Endothelial cell of umbilical vein (primary cell): ENCODE measurements at regions not wholly inside any gene's neighbourhood (a gene's known extent, or its start where the extent isn't known, plus 50 kb on each side); places are given as distances from the start of the nearest gene placed in this dataset.

ENCODE experiments used
- BruUV-seq: library from RNA; stranded (reverse); fragments of 400-500 nt; replicated peaks from 2 replicates; lab custom pipeline; 2021; lab: Mats Ljungman, UMichigan
- CTCF ChIA-PET: fragments of 300-600, 350-600 bp; sonication (Branson Sonifier 250); formaldehyde crosslinking; loops from one replicate; lab custom pipeline; 2021; ENCODE audit warnings: antibody characterized with exemption, inconsistent platforms; lab: Charles Lee
- POLR2A ChIA-PET: fragments of 300-600, 350-600 bp; sonication (Branson Sonifier 250); formaldehyde crosslinking; loops from one replicate; lab custom pipeline; 2021; ENCODE audit warnings: antibody characterized with exemption, inconsistent platforms; lab: Charles Lee
- DNase-seq: peaks from one replicate; pipeline ENCODE4 v3.0.0-alpha.2; 2011; ENCODE audit warnings: low read depth, low spot score
- FAIRE-seq: peaks from 2 replicates; lab custom pipeline; 2011; peaks lifted over from hg19 to GRCh38; lab: Jason Lieb, UNC
- H2AFZ ChIP-seq: 2 replicates; pipeline ENCODE4 v1.6.0; 2012; ENCODE audit warnings: low read depth, low read length, control low read depth, inconsistent platforms
- H3K27ac ChIP-seq: 2 replicates; pipeline ENCODE4 v1.5.1; 2011; ENCODE audit warnings: low read depth, mild to moderate bottlenecking, control low read depth, low read length, moderate library complexity; ENCODE audit not compliant: insufficient read depth
- H3K27me3 ChIP-seq, 2 experiments: 2 replicates each; pipeline versions ENCODE4 v1.6.0 to v1.6.1; 2011; ENCODE audit warnings: low read length in 2 of 2, mixed read lengths in 1 of 2; ENCODE audit not compliant: control insufficient read depth in 2 of 2, insufficient read depth in 2 of 2
- H3K36me3 ChIP-seq, 2 experiments: 2 replicates in 1 of 2; 3 replicates in 1 of 2; pipeline ENCODE4 v1.5.1; 2011; ENCODE audit warnings: low read length in 2 of 2, mild to moderate bottlenecking in 1 of 2, moderate library complexity in 1 of 2; ENCODE audit not compliant: control insufficient read depth in 2 of 2, insufficient read depth in 2 of 2; ENCODE audit errors: extremely low read depth in 1 of 2
- H3K4me1 ChIP-seq: 3 replicates; pipeline ENCODE4 v1.5.1; 2011; ENCODE audit warnings: mild to moderate bottlenecking, low read length; ENCODE audit not compliant: control insufficient read depth, insufficient read depth; ENCODE audit errors: extremely low read depth
- H3K4me2 ChIP-seq: 2 replicates; pipeline ENCODE4 v1.6.1; 2011; ENCODE audit warnings: low read length, control low read depth, mixed read lengths; ENCODE audit not compliant: insufficient read depth
- H3K4me3 ChIP-seq, 3 experiments: fragments of 200-600 bp in 1 of 3; sonication (generic), shearing (Covaris generic) in 1 of 3; replicated peaks in 1 of 3; 2 replicates each; pipeline ENCODE4 v1.5.1; 2011 to 2016; ENCODE audit warnings: control low read depth in 3 of 3, low read length in 3 of 3, mild to moderate bottlenecking in 2 of 3, inconsistent platforms in 1 of 3, low read depth in 1 of 3, moderate library complexity in 1 of 3; ENCODE audit not compliant: insufficient read depth in 1 of 3
- H3K79me2 ChIP-seq: 2 replicates; pipeline ENCODE4 v1.6.0; 2012; ENCODE audit warnings: low read length, inconsistent platforms; ENCODE audit not compliant: control insufficient read depth, insufficient read depth
- H3K9ac ChIP-seq: replicated peaks from 2 replicates; pipeline ENCODE3; 2011; ENCODE audit warnings: low read length, control low read depth; ENCODE audit not compliant: insufficient read depth; ENCODE audit errors: extremely low read depth
- H3K9me1 ChIP-seq: replicated peaks from 3 replicates; pipeline ENCODE4 v1.6.0; 2011; ENCODE audit warnings: mild to moderate bottlenecking, low read length; ENCODE audit not compliant: control insufficient read depth, insufficient read depth; ENCODE audit errors: extremely low read depth
- H3K9me3 ChIP-seq: replicated peaks from 2 replicates; pipeline ENCODE4 v1.5.1; 2012; ENCODE audit warnings: low read length, inconsistent platforms; ENCODE audit not compliant: control insufficient read depth, insufficient read depth
- H4K20me1 ChIP-seq: replicated peaks from 2 replicates; pipeline ENCODE3; 2011; ENCODE audit warnings: mild to moderate bottlenecking, low read length; ENCODE audit not compliant: control insufficient read depth, insufficient read depth; ENCODE audit errors: extremely low read depth
- EZH2 ChIP-seq: IDR thresholded peaks from 2 replicates; pipeline ENCODE4 v1.6.1; 2012; ENCODE audit warnings: borderline replicate concordance, low read depth, mild to moderate bottlenecking, moderate library complexity, low read length, inconsistent platforms; ENCODE audit not compliant: severe bottlenecking
- FOS ChIP-seq: IDR thresholded peaks from 2 replicates; pipeline ENCODE4 v1.6.1; 2011; ENCODE audit warnings: mild to moderate bottlenecking, low read length, moderate library complexity, borderline replicate concordance; ENCODE audit not compliant: insufficient read depth
- GATA2 ChIP-seq: IDR thresholded peaks from 2 replicates; pipeline ENCODE4 v1.7.0; 2011; ENCODE audit warnings: low read depth, mild to moderate bottlenecking, moderate library complexity, mixed read lengths, low read length; ENCODE audit not compliant: insufficient read length, insufficient read depth
- JUN ChIP-seq: IDR thresholded peaks from 2 replicates; pipeline ENCODE4 v1.6.1; 2011; ENCODE audit warnings: borderline replicate concordance, low read depth; ENCODE audit not compliant: insufficient read length, insufficient read depth
- MAX ChIP-seq: IDR thresholded peaks from 2 replicates; pipeline ENCODE4 v1.6.1; 2011; ENCODE audit not compliant: insufficient read depth, insufficient read length
- MYC ChIP-seq: IDR thresholded peaks from one replicate; pipeline ENCODE4 v1.6.1; 2011; ENCODE audit warnings: mild to moderate bottlenecking, low read depth, low read length
- POLR2A ChIP-seq: IDR thresholded peaks from 2 replicates; pipeline ENCODE4 v1.6.1; 2012; ENCODE audit warnings: low read depth, mild to moderate bottlenecking, control low read depth, low read length
- POLR2AphosphoS5 ChIP-seq: IDR thresholded peaks from 2 replicates; pipeline ENCODE4 v1.6.1; 2012; ENCODE audit warnings: low read depth, mild to moderate bottlenecking, control low read depth, low read length, moderate library complexity; ENCODE audit not compliant: insufficient read depth
- dilution Hi-C: fragments of 300-500 bp; cut with MboI; formaldehyde crosslinking; loops from one replicate; pipeline ENCODE4 v1.15.0; 2019; ENCODE audit warnings: low sequenced_read_pairs; ENCODE audit not compliant: extremely low pct_ligation_motif_present
- intact Hi-C: fragments of 100-400 bp; cut with micrococcal nuclease; formaldehyde crosslinking; loops from one replicate; pipeline ENCODE4 v1.10.0; 2022
- TF ChIP-seq, protein P1 (sequence below), 2 donors: IDR thresholded peaks; 1 replicate in 1 of 2; 2 replicates in 1 of 2; pipeline ENCODE4 v1.5.1; 2011; ENCODE audit warnings: low read length in 2 of 2, mild to moderate bottlenecking in 2 of 2, moderate library complexity in 2 of 2, control low read depth in 1 of 2, inconsistent platforms in 1 of 2, low read depth in 1 of 2; ENCODE audit not compliant: insufficient read depth in 1 of 2; ENCODE audit errors: extremely low read depth in 1 of 2

DNA sequence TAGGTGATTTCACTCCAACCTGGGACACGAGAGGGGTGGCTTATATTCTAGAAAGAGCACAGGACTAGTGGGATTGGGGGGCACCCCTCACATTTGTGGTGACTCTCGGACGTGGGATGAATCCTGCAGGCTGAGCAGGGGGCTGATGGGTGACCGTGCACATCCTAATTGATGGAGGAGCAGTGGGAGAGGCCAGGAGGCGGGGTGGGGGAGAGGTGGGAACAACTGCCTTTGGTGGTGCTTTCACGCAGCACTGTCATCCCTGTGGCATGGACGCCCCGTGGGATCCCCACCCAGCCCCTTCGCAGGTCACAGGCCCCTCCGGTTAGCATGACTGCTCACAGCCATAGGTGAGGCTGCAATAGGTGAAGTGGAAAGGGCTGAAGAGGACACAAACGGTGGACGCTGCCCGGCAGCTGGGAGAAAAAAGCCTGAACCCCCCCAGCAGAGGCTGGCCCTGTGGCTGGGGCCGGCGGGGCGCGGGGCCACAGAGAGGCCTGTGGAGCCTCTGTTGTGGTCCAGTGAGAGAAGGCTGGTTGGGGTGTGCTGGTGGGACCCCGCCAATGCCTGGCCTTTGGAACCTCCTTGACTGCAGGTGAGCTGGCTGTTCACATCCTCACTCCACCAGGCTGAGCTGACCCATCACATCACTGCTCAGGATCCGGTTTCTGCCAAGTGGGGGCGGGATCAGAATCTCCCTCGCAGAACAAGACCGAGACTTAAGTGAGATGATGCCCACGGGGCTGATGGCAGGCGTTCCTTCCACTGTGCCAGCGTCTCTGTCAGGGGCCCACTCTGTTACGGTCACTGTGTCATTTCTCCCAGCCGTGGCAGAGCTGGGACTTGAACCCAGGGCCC, 325.4 kb downstream of the TEX29 start:
- peaks cover 2% of the 10 kb centered on the region for H3K9me3 ChIP-seq
- H3K9me1 ChIP-seq = no peaks in the 10 kb centered on the region
- H3K4me1 ChIP-seq = no peaks in the 10 kb centered on the region
- no TSS peak for BruUV-seq
- intact Hi-C loops (no loop called here), dilution Hi-C loops (no loop called here)
- H3K27me3 ChIP-seq = no peaks in the 10 kb centered on the region
- H2AFZ ChIP-seq = no peak overlapping the region
- H4K20me1 ChIP-seq = no peaks in the 10 kb centered on the region
- H3K27ac ChIP-seq = no peak overlapping the region
- H3K36me3 ChIP-seq = no peaks in the 10 kb centered on the region
- no peak overlapping the region for H3K4me3 ChIP-seq
- H3K79me2 ChIP-seq = no peaks in the 10 kb centered on the region
- TF ChIP-seq, protein P1, sequence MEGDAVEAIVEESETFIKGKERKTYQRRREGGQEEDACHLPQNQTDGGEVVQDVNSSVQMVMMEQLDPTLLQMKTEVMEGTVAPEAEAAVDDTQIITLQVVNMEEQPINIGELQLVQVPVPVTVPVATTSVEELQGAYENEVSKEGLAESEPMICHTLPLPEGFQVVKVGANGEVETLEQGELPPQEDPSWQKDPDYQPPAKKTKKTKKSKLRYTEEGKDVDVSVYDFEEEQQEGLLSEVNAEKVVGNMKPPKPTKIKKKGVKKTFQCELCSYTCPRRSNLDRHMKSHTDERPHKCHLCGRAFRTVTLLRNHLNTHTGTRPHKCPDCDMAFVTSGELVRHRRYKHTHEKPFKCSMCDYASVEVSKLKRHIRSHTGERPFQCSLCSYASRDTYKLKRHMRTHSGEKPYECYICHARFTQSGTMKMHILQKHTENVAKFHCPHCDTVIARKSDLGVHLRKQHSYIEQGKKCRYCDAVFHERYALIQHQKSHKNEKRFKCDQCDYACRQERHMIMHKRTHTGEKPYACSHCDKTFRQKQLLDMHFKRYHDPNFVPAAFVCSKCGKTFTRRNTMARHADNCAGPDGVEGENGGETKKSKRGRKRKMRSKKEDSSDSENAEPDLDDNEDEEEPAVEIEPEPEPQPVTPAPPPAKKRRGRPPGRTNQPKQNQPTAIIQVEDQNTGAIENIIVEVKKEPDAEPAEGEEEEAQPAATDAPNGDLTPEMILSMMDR (IDR thresholded peaks at IDR 0.05; ENCODE audit: extremely low read depth in 1 of 2, insufficient read depth in 1 of 2, low read depth in 1 of 2, low read length in 2 of 2) = no peak
- no peak for TF ChIP-seq POLR2A
- no peak for TF ChIP-seq POLR2AphosphoS5
- no peak for TF ChIP-seq JUN
- TF ChIP-seq MAX = no peak
- TF ChIP-seq EZH2 = no peak
- no peak for TF ChIP-seq FOS
- TF ChIP-seq MYC = no peak
- TF ChIP-seq GATA2 = no peak
- ChIA-PET POLR2A (no interaction called here), CTCF (no interaction called here)
- no peak overlapping the region for H3K4me2 ChIP-seq
- H3K9ac ChIP-seq = no peak overlapping the region
- DNase-seq (no peak), FAIRE-seq (no peak)
